ENCODE measurements at regions not wholly inside any gene's neighbourhood (a gene's known extent, or its start where the extent isn't known, plus 50 kb on each side); places are given as distances from the start of the nearest gene placed in this dataset.
"Not testable (repeated sequence)": the region's sequence is repeated elsewhere in the genome, so short reads cannot be mapped to it uniquely, and the experiment has no call there.

- H3K9me3 ChIP-seq = no peaks in the 10 kb centered on the region
- TF ChIP-seq POLR2A (IDR thresholded peaks at IDR 0.05) (no peak), CTCF (IDR thresholded peaks at IDR 0.05) (no peak), POLR2AphosphoS5 (IDR thresholded peaks at IDR 0.05; ENCODE audit: insufficient read depth in 1 of 2, low read depth in 1 of 2) (no peak)
- no peaks in the 10 kb centered on the region for H3K4me1 ChIP-seq
- H3K4me3 ChIP-seq = no peak overlapping the region
- H3K27me3 ChIP-seq = no peaks in the 10 kb centered on the region
- H3K36me3 ChIP-seq = no peaks in the 10 kb centered on the region
- DNase-seq (ENCODE audit: extremely low spot score in 2 of 2) = no peak
- no peak overlapping the region for H3K27ac ChIP-seq
- intact Hi-C loops (cut with DNase I) = no loop called here
These were observed 114.7 kb upstream of the RIOK2 start for GRCh38 chr5:97297704-97298091.

- H3K27ac ChIP-seq; intact Hi-C loops (cut with DNase I); H3K4me1 ChIP-seq; H3K27me3 ChIP-seq; H3K9me3 ChIP-seq; DNase-seq (ENCODE audit: extremely low spot score in 2 of 2); H3K36me3 ChIP-seq; H3K4me3 ChIP-seq: not testable (repeated sequence)
These were observed 118.1 kb upstream of the RIOK2 start for GRCh38 chr5:97301181-97301580.

GRCh38 chr5:97338729-97339128, 155.7 kb upstream of the RIOK2 start:
- Histone ChIP-seq H3K4me3 (no peak overlapping the region), H3K27ac (no peak overlapping the region), H3K9me3 (no peaks in the 10 kb centered on the region), H3K27me3 (no peaks in the 10 kb centered on the region), H3K36me3 (no peaks in the 10 kb centered on the region), H3K4me1 (no peaks in the 10 kb centered on the region)
- intact Hi-C loops (cut with DNase I) = no loop called here
- TF ChIP-seq CTCF (IDR thresholded peaks at IDR 0.05) = no peak
- no peak for TF ChIP-seq POLR2AphosphoS5 (IDR thresholded peaks at IDR 0.05; ENCODE audit: insufficient read depth in 1 of 2, low read depth in 1 of 2)
- TF ChIP-seq POLR2A (IDR thresholded peaks at IDR 0.05) = no peak
- DNase-seq (ENCODE audit: extremely low spot score in 2 of 2) = no peak

- H3K4me3 ChIP-seq = no peak overlapping the region
- TF ChIP-seq CTCF (IDR thresholded peaks at IDR 0.05) = no peak
- no peak for TF ChIP-seq POLR2A (IDR thresholded peaks at IDR 0.05)
- no peak for TF ChIP-seq POLR2AphosphoS5 (IDR thresholded peaks at IDR 0.05; ENCODE audit: insufficient read depth in 1 of 2, low read depth in 1 of 2)
- no peaks in the 10 kb centered on the region for H3K4me1 ChIP-seq
- intact Hi-C loops (cut with DNase I) = no loop called here
- no peaks in the 10 kb centered on the region for H3K36me3 ChIP-seq
- H3K27ac ChIP-seq = no peak overlapping the region
- H3K27me3 ChIP-seq = no peaks in the 10 kb centered on the region
- H3K9me3 ChIP-seq = no peaks in the 10 kb centered on the region
- DNase-seq (ENCODE audit: extremely low spot score in 2 of 2) = no peak
These were observed 172.7 kb upstream of the RIOK2 start for GRCh38 chr5:97355775-97356174.

- TF ChIP-seq POLR2A (IDR thresholded peaks at IDR 0.05) = no peak
- TF ChIP-seq CTCF (IDR thresholded peaks at IDR 0.05) = no peak
- TF ChIP-seq POLR2AphosphoS5 (IDR thresholded peaks at IDR 0.05; ENCODE audit: insufficient read depth in 1 of 2, low read depth in 1 of 2) = no peak
- H3K27me3 ChIP-seq = no peaks in the 10 kb centered on the region
- no peak overlapping the region for H3K27ac ChIP-seq
- H3K9me3 ChIP-seq = no peaks in the 10 kb centered on the region
- H3K36me3 ChIP-seq = no peaks in the 10 kb centered on the region
- no peaks in the 10 kb centered on the region for H3K4me1 ChIP-seq
- intact Hi-C loops (cut with DNase I) = no loop called here
- no peak overlapping the region for H3K4me3 ChIP-seq
- DNase-seq (ENCODE audit: extremely low spot score in 2 of 2) = no peak
These were observed 180.5 kb upstream of the RIOK2 start for GRCh38 chr5:97363577-97363976.

- Histone ChIP-seq H3K27me3 (no peaks in the 10 kb centered on the region), H3K36me3 (no peaks in the 10 kb centered on the region), H3K4me1 (no peaks in the 10 kb centered on the region), H3K27ac (no peak overlapping the region), H3K4me3 (no peak overlapping the region), H3K9me3 (no peaks in the 10 kb centered on the region)
- DNase-seq (ENCODE audit: extremely low spot score in 2 of 2) = no peak
- no peak for TF ChIP-seq CTCF (IDR thresholded peaks at IDR 0.05)
- no peak for TF ChIP-seq POLR2AphosphoS5 (IDR thresholded peaks at IDR 0.05; ENCODE audit: insufficient read depth in 1 of 2, low read depth in 1 of 2)
- no peak for TF ChIP-seq POLR2A (IDR thresholded peaks at IDR 0.05)
- intact Hi-C loops (cut with DNase I) = no loop called here
These were observed 181.7 kb upstream of the RIOK2 start for GRCh38 chr5:97364731-97365130.
